Cerebellar cortex (tissue), 1 donor: ENCODE measurements at regions not wholly inside any gene's neighbourhood (a gene's known extent, or its start where the extent isn't known, plus 50 kb on each side); places are given as distances from the start of the nearest gene placed in this dataset.

Experiments
- DNase-seq: peaks from one replicate; pipeline ENCODE4 v3.0.0-alpha.2; 2015; ENCODE audit warnings: low spot score

DNA sequence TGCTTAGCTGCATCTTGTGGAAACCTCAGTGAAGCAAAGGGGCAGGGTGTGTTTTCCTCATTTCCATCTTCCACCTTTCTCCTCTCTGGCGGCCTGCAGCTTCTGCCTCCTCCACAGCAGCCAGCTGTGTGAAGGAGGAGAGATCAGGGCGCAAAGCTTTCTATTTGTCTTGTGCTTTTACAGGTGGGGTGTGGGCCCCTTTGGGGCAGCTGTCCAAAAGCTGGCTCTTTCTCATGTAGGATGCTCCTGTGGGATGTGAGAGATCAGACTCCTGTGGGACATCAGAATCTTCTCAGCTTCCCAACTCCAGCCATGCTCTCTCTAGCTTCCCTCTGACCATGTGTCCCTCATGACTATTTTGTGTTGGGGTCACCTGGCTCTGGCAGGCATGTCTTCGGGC is 227.1 kb downstream of the MID1 start:
- no peak for DNase-seq

DNA sequence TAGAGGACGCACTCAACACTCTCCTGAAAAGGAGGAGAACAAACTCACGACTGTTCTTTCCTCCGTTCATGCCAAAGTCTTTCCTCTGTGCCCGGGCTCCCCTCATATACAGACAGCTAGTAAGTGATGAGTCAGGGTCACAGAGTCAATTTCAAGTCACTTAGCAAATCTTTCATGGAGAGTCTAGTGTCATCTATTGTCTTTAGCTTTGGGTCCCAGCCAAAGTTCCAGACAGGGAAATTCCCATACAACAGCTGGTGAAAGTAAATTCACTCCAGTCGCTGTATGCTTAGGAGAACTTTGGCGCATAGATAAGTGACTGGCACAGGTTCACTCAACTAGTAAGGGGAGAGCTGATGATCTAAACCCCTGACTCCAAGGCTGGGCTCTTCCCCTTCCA is 226.5 kb downstream of the MID1 start:
- no peak for DNase-seq

DNA sequence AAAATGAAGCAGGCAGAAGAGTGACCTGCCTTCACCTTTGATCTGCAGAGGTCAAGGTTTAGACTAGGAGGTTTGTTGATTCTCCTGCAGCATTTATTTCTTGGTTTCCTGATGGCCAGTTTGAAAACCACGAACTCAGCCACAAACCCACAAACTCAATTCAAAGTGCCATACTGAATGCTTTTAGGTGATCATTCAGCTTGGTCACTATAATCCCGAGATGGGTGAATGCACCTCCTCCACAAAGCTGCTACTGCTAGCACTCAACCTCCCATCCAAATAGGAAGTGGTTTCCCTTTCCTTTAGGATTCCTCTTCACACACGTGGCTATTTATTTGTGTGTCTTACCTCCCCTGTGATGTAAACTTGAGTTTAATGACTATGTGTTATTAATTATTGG is 225.2 kb downstream of the MID1 start:
- no peak for DNase-seq
